ENCODE measurements at regions not wholly inside any gene's neighbourhood (a gene's known extent, or its start where the extent isn't known, plus 50 kb on each side); places are given as distances from the start of the nearest gene placed in this dataset.
A peak's percentile ranks its signal among the peaks of the same experiment; 100 is the strongest.

DNA sequence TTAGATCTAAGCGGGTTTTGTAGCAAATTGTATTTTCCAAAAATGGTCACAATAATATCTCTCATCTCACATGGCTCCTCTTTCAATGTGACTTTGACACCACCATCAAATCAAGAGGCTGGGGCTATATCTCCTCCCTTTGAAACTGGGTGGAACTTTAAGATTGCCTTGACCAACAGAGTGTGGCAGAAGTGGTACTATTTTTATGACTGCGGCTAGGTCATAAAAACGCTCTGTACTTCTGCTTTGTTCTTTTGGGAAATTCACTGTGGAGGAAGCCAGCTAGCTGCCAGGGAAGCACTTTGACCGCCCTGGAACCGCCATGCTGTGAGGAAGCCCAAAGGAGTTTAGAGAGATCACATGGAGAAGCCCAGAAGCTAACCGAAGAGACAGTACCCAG is 50.7 kb upstream of the ACOT11 start:
- no peak for DNase-seq

DNA sequence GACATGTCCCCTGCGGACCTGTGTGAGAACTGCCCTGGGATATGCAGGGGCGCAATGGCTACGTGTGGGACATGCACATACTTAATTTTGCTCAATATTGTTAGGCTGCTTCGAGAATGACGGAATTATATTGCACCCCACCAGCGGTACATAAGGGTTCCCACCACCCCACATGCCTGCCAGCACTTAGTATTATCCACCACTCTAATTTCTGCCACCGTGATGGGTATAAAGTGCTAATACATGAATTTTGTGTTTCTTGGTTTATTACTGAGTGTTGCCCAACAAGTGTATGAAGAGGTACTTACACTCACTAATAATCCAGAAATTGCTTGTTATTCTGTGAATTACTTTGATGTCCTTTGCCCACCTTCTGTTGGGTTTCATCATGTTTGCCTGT is 52.1 kb upstream of the ACOT11 start:
- no peak for DNase-seq

DNA sequence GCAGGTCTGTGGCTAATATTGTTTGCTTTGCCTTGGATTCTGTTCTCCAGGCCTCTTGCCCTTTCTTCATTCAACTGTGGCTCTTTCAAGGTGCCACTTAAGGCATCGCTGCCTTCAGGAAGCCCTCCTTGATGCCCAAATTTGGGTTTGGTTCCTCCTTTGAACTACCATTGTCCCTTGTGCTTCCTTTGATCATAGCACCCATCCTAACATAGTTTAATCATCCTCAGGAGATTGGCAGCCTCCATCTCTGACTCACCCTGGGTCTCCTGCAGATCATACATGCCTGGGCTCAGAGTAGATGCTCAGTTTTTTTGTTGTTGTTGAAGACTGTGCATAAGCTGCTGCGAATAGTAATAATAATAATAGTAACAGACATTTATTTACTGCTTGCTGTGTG is 54.4 kb upstream of the ACOT11 start:
- no peak for DNase-seq

DNA sequence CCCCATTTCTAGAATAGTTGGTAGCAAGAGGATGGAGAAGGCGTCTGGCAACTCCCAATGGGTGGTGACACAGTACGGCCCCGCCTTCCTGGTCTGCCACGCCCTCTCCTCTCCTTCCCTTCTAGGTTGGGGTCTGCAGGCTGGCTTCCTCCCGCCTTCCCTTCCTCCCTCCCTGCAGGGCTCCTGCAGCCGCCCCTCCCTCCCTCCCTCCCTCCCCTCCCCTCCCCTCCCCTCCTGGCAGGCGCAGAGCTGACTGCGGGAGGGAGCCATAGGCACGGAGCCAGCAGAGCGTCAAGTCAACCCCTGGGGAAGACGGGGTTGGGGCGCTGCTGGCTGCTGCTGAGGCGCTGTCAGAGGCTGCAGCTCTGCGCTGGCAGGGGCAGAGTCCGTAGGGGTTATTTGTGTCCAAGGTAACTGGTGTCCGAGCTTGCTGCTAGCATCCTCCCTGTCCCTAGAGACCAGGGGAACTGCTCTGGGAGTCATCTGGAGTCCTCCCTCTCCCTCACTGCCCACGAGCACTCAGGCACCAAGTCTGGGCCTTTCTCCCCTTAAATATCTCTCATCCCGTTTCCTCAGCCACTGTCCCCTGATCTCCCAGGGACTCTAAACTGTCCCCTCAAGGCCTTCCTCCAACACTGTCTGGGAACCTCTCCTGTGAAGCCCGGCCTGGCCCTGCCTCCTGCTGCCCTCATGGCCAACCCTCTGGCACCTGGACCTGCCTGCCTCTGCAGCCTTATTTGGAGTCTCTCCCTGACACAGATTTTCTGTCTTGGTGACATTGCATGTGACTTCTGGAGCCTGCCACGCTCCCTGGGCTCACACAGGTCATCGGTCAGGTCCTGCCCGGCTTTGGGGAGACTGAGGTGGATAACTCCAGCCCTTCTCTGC is 57.4 kb upstream of the ACOT11 start:
- peak; percentile 42 to 62 for DNase-seq

DNA sequence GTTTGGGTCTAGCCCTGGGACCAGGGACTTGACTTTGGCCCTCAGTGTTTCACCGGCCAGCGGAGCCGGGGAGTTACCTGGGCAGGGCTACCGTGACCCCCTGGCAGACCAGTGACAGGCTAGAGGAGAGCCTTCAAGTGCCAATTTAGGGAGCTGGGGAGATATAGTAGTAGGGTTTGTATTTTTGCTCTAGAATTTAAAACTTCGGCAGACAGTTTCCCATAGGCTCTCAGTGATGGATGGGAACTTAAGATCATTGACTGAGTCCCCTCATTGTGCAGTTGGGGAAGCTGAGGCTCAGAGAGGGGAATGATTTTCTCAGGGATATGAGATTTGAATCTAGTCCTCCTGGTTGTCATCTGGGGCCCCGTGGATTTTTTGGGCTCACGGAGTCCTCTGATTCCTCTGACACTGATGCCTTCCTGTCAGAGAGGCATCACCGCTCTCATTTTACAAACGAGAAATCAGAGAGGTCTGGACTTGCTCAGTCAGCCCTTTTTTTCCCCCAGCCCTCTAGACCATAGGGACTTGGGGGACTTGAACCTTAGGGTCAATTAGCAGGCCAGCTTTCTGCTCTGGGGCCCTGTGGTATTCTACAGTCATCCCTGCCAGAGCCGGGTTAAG is 58.3 kb upstream of the ACOT11 start:
- no peak for DNase-seq

DNA sequence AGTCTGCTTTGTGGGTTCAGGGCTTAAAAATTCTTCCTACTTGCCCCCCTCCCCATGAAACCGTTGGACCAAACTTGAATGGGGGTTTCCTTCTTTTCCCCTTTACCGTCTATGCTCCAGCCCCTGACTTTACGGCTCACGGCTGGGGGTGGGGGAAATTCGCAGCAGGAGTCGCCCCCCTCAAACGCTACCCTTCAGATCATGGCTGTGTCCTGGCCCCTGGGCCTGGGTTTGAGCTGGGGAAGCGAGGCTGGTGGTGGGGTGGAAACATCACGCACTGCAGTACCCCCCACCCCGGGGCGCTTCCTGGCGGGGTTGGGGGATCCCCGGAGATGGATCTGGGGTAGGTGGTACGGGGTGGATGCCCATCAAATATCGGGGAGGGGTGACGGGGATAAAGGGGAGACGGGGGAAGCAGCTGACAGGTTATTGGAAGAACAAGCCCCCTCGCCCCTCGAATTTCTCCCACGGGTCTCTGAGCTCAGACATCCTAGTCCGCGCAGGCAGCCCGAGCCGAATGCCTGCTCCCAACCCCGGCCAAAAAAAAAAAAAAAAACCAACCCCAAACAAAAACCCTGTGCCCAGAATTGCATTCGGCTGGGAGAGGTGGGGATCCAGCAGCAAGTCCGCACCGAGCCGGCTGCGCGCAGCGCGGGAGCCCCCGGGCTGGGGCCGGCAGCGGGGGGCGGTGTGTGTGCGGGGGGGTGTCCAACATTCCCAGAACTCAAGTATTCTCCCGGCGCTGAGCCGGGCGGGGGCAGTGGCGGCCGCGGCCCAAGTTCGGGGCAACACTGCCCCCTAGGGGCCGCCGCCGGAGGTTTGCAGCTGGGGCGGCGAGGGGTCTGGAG is 59.0 kb upstream of the ACOT11 start:
- peak; percentile 66 to 77 for DNase-seq

DNA sequence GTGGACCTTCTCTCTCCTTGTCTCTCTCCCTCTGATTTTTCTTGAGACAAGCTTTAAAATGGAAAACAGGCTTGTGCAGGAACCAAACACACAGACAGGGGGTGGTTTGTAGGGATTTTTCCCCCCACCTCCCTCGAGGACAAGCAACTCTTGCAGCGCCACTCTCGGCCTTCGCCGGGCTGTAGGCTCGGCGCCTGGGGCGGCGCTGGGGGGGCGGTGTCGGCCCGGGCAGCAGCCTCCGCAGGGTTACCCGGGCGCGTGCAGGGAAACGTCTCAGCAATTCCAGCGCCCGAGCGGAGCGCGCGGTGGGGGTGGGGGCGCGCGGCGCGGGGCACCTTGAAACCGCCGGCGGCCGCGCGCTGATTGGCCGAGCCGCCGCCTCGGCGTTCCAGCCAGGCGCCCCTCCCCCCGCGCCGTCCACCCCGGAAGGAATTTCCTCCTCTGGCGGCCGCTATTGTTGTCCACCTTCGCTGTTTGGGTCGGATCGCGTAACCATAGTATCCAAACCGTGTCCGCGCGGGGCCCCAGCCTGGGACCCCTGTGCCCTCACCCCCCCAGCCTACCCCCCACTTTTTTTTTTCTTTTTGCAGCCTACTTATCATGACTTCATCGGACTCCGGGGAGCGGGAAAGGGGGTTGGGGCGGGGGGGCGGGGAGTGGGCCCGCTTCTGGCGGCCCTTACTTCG is 59.8 kb upstream of the ACOT11 start:
- DNase-seq, result peak; percentile 83 to 90

DNA sequence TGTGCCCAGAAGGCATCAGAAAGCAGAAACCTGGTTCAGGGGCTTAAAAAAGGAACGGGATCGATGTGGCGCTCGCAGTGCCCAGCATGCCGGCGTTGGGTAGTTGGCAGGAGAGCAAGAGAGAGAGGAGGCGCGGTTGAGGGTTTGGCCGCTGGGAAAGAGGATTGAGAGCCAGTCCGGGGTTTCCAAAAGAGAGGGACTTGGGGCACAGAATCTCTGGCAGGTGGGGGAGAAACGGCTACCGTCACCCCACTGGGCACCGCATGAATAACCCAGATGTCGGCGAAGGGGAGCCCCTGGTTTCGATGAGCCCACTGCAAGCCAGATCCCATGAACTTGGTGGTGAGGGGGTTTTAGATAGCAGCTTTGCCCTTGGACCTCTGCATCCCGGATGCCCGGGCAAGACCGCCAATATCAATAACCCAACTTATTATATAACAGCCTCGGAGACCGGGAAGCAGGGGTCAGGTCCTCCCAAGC is 60.4 kb upstream of the ACOT11 start:
- no peak for DNase-seq

DNA sequence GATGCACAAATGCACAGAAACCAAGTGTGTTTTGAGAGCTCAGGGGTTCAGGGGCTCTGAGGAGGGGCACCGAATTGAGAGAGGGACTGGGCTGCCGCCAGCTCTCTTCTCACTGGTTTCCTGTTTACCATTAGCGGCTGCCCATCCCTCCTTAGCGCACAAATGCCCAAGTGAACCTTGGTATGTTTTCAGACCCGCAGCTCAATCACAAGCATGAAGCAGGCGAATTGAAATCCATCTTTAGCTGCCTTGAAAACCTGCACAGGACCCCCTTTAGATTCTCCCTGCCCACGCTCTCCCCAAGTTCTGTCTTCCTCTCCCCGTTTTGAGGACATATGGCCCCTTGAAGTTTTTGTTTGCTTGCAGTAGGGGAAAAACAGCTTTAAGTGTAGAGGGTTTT is 61.1 kb upstream of the ACOT11 start:
- DNase-seq, result peak in 1 of 2 experiments; percentile 12

DNA sequence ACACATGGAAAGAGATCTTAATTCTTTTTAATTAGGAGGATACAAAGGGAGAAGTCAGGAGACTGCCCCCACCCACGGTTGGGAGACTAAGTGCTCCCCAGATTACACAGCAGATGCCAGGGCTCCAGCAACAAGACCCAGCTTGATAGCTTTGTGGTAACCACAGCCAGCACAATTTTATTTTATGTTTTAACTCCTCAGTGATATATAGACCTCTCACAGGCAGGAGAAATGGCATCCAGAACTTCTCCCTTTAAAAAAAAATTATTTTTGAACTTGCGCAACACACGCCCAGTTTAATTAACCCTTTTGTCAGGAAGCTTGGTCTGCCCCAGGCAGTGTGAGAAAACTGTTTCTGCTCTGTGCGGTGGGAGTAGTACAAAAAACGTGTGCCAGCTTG is 62.6 kb upstream of the ACOT11 start:
- no peak for DNase-seq

DNA sequence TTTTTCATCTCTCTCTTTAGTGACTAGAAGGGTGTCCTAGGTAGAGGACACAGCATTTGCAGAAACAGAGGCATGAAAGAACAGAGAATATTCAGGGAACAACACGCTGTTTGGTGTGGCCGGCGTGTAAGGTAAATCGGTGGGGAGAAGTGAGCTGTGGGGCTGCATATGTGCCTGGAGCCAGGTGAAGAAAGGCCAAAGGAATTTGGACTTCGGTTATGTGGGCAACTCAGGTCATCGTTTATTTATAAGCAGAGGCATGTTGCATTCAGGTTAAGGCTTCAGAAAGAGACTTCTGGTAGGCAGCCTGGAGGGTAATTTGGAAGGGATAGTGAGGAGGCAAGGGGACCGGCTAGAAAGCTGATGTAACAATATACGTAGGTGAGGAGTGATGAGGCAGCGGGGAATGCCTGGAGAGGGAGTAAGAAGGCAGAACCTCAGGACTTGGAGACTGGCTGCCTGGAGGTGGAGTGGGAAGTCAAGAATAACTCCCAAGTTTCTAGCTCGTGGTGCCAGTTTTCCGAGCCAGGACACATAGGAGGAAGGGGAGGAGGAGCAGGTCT is 64.1 kb upstream of the ACOT11 start:
- no peak for DNase-seq

DNA sequence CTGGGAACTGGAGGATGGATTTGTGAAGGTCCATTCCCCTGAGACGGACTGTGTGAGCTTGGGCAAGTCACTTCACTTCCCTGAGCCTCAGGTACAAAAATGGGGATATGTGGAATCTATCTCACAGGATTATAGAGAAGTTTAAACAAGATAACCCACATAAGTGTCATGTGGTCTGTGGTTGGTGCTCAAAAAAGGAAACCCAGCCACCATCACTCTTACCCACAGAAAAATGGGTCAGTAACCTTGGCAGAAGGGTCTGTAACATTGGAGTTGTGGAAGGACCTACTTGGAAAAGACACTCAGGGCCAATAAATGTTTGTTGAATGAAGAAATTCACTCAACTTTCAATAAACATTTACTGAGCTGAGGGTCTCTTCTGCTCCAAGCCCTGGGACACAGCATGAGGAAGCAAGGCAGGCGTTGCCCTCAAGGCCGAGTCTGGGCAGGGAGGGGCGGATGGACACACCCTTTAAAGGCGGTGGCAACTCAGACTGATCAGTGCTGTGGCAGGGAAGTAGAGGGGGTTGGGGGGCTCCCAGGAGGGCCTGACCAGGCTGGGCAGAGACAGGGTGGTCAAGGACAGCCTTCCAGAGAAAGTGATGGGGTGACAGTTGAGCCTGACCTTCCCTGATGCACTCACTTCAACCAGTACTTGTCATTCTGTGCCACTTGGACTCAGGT is 66.7 kb upstream of the ACOT11 start:
- no peak for DNase-seq

DNA sequence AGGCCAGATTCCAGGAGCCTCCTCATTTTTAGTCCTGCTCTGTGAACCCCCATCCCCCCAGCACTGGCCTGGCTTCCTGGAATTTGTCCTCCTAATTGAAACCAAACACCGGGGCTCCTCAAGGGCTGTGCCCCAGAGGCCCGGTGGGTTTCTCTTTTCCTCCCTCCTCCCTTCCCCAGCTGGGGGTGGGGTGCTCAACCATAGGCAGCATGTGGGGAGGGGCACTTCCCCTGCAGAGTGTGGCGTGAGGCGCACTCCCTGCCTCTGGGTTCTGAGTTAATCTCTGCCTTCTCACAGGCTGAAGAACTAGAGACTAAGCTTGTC is 67.5 kb upstream of the ACOT11 start:
- DNase-seq, result no peak

DNA sequence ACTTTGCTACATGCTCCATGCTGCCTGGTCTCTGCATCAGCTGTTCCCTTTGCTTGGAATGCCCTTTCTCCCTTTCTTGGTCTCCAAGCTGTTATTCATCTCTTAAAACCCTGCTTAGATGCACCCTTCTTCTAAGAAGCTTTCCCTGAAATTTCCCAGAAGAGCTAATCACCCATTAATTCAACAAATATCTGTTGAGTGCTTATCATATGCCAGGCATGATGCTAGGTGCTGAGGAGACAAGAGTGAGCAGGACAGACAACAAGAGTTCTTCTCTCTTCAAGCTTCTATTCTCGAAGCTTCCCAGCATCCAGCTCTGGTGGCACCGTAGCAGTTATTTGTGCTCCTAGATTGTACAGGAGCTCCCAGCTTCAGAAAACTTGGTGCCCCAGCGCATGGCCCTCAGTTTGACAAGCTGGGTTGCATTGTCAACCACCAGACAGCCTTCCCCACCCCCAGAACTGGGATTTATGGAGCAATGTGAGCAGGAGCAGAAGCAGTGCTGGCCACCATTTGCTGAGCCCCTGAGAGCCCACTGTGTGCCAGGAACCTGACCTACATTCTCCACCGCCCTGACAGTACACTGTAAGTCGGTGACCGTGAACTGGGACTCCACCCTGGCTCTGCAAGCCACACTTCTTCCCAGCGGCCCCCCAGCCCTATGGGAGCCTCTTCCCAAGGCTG is 68.0 kb upstream of the ACOT11 start:
- no peak for DNase-seq

DNA sequence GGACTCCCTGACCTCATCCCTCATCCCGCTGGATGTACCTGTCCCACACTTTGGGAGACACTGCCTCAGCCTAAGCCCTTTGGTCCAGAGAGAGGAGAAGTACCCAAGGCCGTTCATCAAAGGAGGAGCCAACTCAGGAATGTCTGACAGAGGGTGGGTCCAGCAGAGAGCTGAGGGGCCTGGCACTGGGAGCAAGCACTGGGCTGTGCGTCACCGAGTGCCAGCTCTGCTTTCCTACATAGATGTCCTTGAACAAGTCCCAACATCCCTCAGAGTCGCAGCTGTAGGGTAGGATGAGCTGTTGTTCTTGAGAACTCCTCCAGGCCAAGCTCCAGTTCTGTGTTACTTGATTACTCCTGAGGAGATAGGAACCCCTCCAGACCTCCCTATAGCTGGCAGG is 68.8 kb upstream of the ACOT11 start:
- no peak for DNase-seq

DNA sequence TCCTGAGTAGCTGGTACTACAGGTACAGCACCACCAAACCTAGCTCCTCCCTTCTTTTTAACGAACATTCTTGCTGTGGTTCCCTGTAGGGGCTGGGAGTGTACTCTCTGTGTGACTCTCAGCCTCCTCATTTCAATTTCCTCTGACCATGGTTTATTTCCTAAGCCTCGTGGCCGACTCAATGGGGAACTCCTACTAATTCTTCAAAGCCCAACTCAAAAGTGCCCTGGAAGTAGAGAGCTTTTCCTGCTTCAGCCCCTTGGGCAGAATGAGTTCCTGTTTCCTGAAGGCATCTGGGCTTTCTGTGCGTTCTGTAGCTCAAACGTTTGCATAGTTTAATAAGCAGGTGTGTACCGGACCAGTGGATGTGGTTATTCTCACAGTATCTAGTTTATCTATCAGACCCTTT is 70.9 kb upstream of the ACOT11 start:
- DNase-seq, result no peak

DNA sequence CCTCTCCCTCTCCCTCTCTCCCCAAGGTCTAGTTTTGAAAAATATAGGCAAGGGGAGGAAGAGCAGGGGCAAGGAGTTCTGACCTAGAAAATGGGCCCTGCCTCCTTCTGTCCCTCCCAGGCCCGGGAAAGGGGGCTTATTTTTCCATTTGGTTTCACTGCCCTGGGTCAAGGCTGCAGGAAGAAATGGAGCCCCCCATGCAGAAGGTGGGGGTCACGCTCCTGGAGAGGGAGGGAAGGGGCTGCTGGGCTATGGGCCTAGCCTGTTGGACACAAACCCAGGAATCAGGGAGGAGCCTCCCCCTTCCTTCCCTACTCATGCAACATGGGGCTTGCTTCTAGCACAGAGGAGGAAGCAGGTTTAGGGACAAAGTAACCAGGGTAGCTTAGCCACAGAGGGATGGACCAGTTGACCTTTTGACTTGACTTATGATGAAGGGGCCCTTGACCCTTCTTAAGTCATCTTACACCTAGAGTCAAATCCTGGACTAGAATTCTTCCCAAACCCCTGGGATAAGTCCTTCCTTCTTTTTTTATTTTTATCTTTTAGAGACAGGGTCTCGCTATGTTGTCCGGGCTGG is 70.4 kb upstream of the SSBP3 start:
- DNase-seq, result no peak

DNA sequence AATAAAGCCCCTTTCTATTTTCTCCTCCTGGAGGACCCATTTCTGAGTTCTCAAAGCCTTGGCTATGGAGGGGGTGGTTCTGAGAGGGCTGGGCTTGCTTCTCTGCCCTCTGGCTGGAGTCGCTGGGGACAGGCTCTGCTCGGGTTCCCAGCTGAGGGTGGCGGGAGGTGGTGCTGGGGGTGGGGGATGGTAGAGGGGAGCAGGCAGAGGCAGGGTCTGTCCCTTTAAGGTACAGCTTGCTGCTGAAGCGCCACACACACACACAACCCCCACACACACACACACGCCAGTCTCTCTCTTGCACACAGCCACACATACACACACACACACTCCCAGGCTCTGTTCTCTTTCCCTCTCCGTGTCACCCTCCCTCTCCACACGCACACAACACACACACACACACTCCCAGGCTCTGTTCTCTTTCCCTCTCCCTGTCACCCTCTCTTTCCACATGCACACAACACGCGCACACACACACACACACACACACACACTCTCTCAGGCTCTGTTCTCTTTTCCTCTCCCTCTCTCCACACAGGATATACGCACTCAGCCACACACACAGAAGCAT is 69.8 kb upstream of the SSBP3 start:
- DNase-seq, result no peak

DNA sequence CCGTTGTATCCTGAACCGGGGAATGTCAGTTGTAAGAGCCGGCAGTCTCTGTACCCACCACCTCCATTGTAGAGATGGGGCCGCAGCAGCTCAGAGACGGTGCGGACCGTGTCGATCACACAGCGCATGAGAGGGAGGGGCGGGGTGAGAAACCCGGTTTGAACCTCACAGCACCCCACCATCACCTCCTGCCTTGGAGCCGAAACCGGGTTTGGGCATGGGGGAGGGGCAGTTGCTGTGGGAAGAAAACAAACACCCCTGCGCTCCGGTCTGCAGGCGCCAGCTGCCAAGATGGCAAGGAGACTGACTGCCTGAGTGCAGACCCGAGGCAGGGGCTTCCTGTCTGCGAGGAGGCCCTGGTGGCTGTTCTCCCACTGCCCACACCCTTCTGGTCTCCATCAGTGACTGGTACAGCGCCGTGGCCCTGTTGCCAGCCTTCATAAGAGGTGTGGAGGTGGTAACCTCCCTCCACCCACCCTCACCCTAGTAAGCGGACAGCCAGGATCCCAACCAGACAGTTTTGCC is 69.2 kb upstream of the SSBP3 start:
- DNase-seq, result no peak

Data from NCI-H2081 (cell line).